K562 (cell line): ENCODE measurements at regions not wholly inside any gene's neighbourhood (a gene's known extent, or its start where the extent isn't known, plus 50 kb on each side); places are given as distances from the start of the nearest gene placed in this dataset.

Experiments used
- ATAC-seq: fragments of 200-7000 bp; cut with Tn5 transposase; 3 replicates; pipeline ENCODE4 v1.9.1; 2020; ENCODE audit warnings: moderate library complexity
- BruUV-seq: library from RNA; stranded (reverse); fragments of 400-500 nt; replicated peaks from 2 replicates; lab custom pipeline; 2021; lab: Mats Ljungman, UMichigan
- CTCF ChIA-PET: fragments of 300-600 bp; formaldehyde crosslinking; extraction: SDS; loops from one replicate; lab custom pipeline; 2021; ENCODE audit warnings: low intra/inter-chr PET ratio; lab: Yijun Ruan, JAX
- POLR2A ChIA-PET: fragments of 300-600, 350-650 bp; sonication (Branson Sonifier 250); formaldehyde crosslinking; extraction: SDS; loops from one replicate; lab custom pipeline; 2021; ENCODE audit warnings: antibody characterized with exemption, inconsistent platforms; lab: Yijun Ruan, JAX
- DNase-seq, 4 experiments: peaks; one replicate each; pipeline versions ENCODE4 v3.0.0 to v3.0.0-alpha.2; 2011 to 2018; ENCODE audit warnings: low spot score in 3 of 4, mixed read lengths in 3 of 4; ENCODE audit errors: extremely low read depth in 1 of 4
- FAIRE-seq: peaks from 2 replicates; lab custom pipeline; 2011; peaks lifted over from hg19 to GRCh38; lab: Jason Lieb, UNC
- H2AFZ ChIP-seq: 2 replicates; pipeline ENCODE4 v1.6.0; 2011; ENCODE audit warnings: low read depth, low read length, control low read depth, inconsistent platforms
- H3K27ac ChIP-seq: fragments of 200-600 bp; 3 replicates; pipeline ENCODE4 v1.8.0; 2011; ENCODE audit warnings: low read depth, mild to moderate bottlenecking, control low read depth, inconsistent platforms, low read length, moderate library complexity, mixed read lengths; ENCODE audit errors: extremely low read depth
- H3K27me3 ChIP-seq, 2 experiments: fragments of 300-600 bp in 1 of 2; 2 replicates in 1 of 2; 3 replicates in 1 of 2; pipeline versions ENCODE4 v1.6.0 to v1.8.0; 2011; ENCODE audit warnings: inconsistent platforms in 2 of 2, low read length in 2 of 2, mild to moderate bottlenecking in 1 of 2, mixed read lengths in 1 of 2, moderate library complexity in 1 of 2; ENCODE audit not compliant: control insufficient read depth in 2 of 2, insufficient read depth in 2 of 2
- H3K36me3 ChIP-seq: fragments of 300-600 bp; 3 replicates; pipeline ENCODE4 v1.8.0; 2011; ENCODE audit warnings: mild to moderate bottlenecking, low read length, inconsistent platforms; ENCODE audit not compliant: control insufficient read depth, insufficient read depth
- H3K4me1 ChIP-seq, 2 experiments: fragments of 200-600 bp in 1 of 2; replicated peaks in 1 of 2; 2 replicates in 1 of 2; 3 replicates in 1 of 2; pipeline versions ENCODE4 v1.5.1 to v1.8.0; 2011; ENCODE audit warnings: inconsistent platforms in 2 of 2, low read length in 2 of 2, mild to moderate bottlenecking in 1 of 2, mixed read lengths in 1 of 2, moderate library complexity in 1 of 2; ENCODE audit not compliant: control insufficient read depth in 2 of 2, insufficient read depth in 2 of 2
- H3K4me2 ChIP-seq: 2 replicates; pipeline ENCODE4 v1.6.1; 2011; ENCODE audit warnings: low read length, control low read depth, inconsistent platforms, mixed read lengths; ENCODE audit not compliant: insufficient read depth
- H3K4me3 ChIP-seq: fragments of 200-600 bp; sonication (generic), shearing (Covaris generic); 2 replicates; pipeline ENCODE4 v1.5.1; 2016; ENCODE audit warnings: control low read depth, inconsistent platforms
- H3K79me2 ChIP-seq: fragments of 200-600 bp; 3 replicates; pipeline ENCODE4 v1.8.0; 2011; ENCODE audit warnings: low read length, inconsistent platforms; ENCODE audit not compliant: control insufficient read depth, insufficient read depth
- H3K9ac ChIP-seq, 2 experiments: 2 replicates each; pipeline versions ENCODE4 v1.6.0 to v1.6.1; 2011; ENCODE audit warnings: low read depth in 2 of 2, low read length in 2 of 2, control low read depth in 1 of 2, inconsistent platforms in 1 of 2, mild to moderate bottlenecking in 1 of 2, mixed read lengths in 1 of 2; ENCODE audit not compliant: insufficient read depth in 1 of 2
- H3K9me1 ChIP-seq: one replicate; pipeline ENCODE4 v1.6.0; 2011; ENCODE audit warnings: inconsistent platforms, mild to moderate bottlenecking, low read length, moderate library complexity; ENCODE audit not compliant: control insufficient read depth, insufficient read depth
- H3K9me3 ChIP-seq: replicated peaks from 2 replicates; pipeline ENCODE4 v1.5.1; 2011; ENCODE audit warnings: low read depth, low read length, inconsistent platforms; ENCODE audit not compliant: control insufficient read depth, insufficient read depth
- H4K20me1 ChIP-seq: replicated peaks from 2 replicates; pipeline ENCODE4 v1.6.1; 2011; ENCODE audit warnings: low read length, inconsistent platforms, mixed read lengths; ENCODE audit not compliant: control insufficient read depth, insufficient read depth
- CREBBP ChIP-seq: IDR thresholded peaks from one replicate; pipeline ENCODE4 v1.6.1; 2012; ENCODE audit warnings: low read depth, mild to moderate bottlenecking, control low read depth, inconsistent platforms, low read length
- DACH1 ChIP-seq: fragments of 450-650 bp; IDR thresholded peaks from 2 replicates; pipeline ENCODE4 v1.6.1; 2018; ENCODE audit not compliant: partially characterized antibody
- HNRNPH1 ChIP-seq: fragments of 200-400 bp; formaldehyde crosslinking; optimal IDR thresholded peaks from 2 replicates; pipeline ENCODE3; 2017; ENCODE audit warnings: low read depth, mild to moderate bottlenecking, low read length, moderate library complexity
- SMARCB1 ChIP-seq: IDR thresholded peaks from 2 replicates; pipeline ENCODE4 v1.6.1; 2011; ENCODE audit warnings: improper control_type of control experiment, low read depth; ENCODE audit not compliant: insufficient read length
- ZNF133 ChIP-seq: fragments of 250-450 bp; sonication (Bioruptor Pico); IDR thresholded peaks from 2 replicates; pipeline ENCODE4 v1.4.0; 2020; ENCODE audit warnings: mild to moderate bottlenecking
- ZNF277 ChIP-seq: fragments of 250-450 bp; sonication (Bioruptor Pico); IDR thresholded peaks from 2 replicates; pipeline ENCODE4 v1.8.0; 2022; ENCODE audit warnings: inconsistent platforms, mild to moderate bottlenecking, moderate library complexity, borderline replicate concordance
- ZNF41 ChIP-seq: fragments of 250-450 bp; sonication (Bioruptor Pico); conservative IDR thresholded peaks from 2 replicates; pipeline ENCODE4 v1.4.0; 2020; ENCODE audit warnings: mild to moderate bottlenecking
- ZNF780A ChIP-seq: fragments of 250-450 bp; sonication (Bioruptor Pico); IDR thresholded peaks from 2 replicates; pipeline ENCODE4 v1.5.0; 2021; ENCODE audit warnings: mild to moderate bottlenecking
- WGBS: fragments of 100-300 bp; shearing (Covaris generic); methylation state at CpG from one replicate; pipeline ENCODE4 v1.1.6; 2016; ENCODE audit warnings: low coverage, mixed read lengths; ENCODE audit not compliant: insufficient coverage; ENCODE audit errors: missing lambda C conversion rate; 5-methylcytosine and 5-hydroxymethylcytosine counted together
- in situ Hi-C: fragments of 300-500 bp; cut with MboI; formaldehyde crosslinking; loops from 4 replicates; pipeline ENCODE4 v1.15.0; 2018; ENCODE audit warnings: inconsistent platforms, mixed read lengths
- intact Hi-C: fragments of 100-400 bp; cut with micrococcal nuclease; formaldehyde crosslinking; loops from 2 replicates; pipeline ENCODE4 v1.14.2; 2022
- TF ChIP-seq, protein P1 (sequence below), 2 experiments: fragments of 450-650 bp; IDR thresholded peaks; 2 replicates each; pipeline ENCODE4 v1.6.1; 2018; ENCODE audit warnings: mild to moderate bottlenecking in 2 of 2, low read depth in 1 of 2; ENCODE audit not compliant: partially characterized antibody in 2 of 2
- TF ChIP-seq, protein P2 (sequence below): fragments of 450-650 bp; formaldehyde crosslinking; conservative IDR thresholded peaks from 2 replicates; pipeline ENCODE4 v1.4.0; 2022; ENCODE audit warnings: mild to moderate bottlenecking, missing genetic modification characterization

- no peaks in the 10 kb centered on the region for H3K9me3 ChIP-seq
- WGBS = 0% methylated on average over 1 of the region's 1 CpG
These were observed 1005.7 kb downstream of the CDH11 start for GRCh38 chr16:64116151-64116550.

DNA sequence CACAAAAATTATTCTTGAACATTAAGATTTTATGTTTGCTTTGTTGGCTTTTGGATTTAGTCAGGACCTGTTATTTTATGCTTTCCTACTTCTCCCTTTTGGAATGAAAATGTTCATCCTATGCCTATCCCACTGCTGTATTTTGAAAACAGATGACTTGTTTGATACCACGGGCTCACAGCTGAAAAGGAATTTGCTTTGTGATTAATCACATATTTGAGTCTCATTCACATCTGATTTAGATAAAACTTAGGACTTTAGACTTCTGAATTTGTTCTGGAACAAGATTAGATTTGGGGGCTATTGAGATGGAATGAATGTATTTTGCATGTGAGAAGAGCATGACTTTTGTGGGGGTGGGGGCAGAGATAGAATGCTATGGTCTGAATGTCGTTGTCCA is 1012.6 kb downstream of the CDH11 start:
- H3K4me2 ChIP-seq = no peak overlapping the region
- intact Hi-C loops = no loop called here
- no peaks in the 10 kb centered on the region for H4K20me1 ChIP-seq
- no peak for FAIRE-seq
- no peaks in the 10 kb centered on the region for H3K4me1 ChIP-seq
- no peaks in the 10 kb centered on the region for H3K36me3 ChIP-seq
- no peak for DNase-seq
- H3K9me1 ChIP-seq = no peaks in the 10 kb centered on the region
- no peaks in the 10 kb centered on the region for H3K79me2 ChIP-seq
- no peak overlapping the region for H2AFZ ChIP-seq
- H3K27ac ChIP-seq = no peak overlapping the region
- POLR2A ChIA-PET = no interaction called here
- in situ Hi-C loops = no loop called here
- no peak overlapping the region for H3K9ac ChIP-seq
- 0% methylated on average over 2 of the region's 2 CpGs for WGBS
- CTCF ChIA-PET = no interaction called here
- H3K27me3 ChIP-seq = no peaks in the 10 kb centered on the region
- no peak overlapping the region for H3K4me3 ChIP-seq
- H3K9me3 ChIP-seq = no peaks in the 10 kb centered on the region
- no TSS peak for BruUV-seq
- no peak for ATAC-seq
- TF ChIP-seq ZNF780A (CRISPR knock-in tag) = no peak
- TF ChIP-seq HNRNPH1 = no peak
- TF ChIP-seq CREBBP = no peak
- TF ChIP-seq, protein P1, sequence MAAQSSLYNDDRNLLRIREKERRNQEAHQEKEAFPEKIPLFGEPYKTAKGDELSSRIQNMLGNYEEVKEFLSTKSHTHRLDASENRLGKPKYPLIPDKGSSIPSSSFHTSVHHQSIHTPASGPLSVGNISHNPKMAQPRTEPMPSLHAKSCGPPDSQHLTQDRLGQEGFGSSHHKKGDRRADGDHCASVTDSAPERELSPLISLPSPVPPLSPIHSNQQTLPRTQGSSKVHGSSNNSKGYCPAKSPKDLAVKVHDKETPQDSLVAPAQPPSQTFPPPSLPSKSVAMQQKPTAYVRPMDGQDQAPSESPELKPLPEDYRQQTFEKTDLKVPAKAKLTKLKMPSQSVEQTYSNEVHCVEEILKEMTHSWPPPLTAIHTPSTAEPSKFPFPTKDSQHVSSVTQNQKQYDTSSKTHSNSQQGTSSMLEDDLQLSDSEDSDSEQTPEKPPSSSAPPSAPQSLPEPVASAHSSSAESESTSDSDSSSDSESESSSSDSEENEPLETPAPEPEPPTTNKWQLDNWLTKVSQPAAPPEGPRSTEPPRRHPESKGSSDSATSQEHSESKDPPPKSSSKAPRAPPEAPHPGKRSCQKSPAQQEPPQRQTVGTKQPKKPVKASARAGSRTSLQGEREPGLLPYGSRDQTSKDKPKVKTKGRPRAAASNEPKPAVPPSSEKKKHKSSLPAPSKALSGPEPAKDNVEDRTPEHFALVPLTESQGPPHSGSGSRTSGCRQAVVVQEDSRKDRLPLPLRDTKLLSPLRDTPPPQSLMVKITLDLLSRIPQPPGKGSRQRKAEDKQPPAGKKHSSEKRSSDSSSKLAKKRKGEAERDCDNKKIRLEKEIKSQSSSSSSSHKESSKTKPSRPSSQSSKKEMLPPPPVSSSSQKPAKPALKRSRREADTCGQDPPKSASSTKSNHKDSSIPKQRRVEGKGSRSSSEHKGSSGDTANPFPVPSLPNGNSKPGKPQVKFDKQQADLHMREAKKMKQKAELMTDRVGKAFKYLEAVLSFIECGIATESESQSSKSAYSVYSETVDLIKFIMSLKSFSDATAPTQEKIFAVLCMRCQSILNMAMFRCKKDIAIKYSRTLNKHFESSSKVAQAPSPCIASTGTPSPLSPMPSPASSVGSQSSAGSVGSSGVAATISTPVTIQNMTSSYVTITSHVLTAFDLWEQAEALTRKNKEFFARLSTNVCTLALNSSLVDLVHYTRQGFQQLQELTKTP (IDR thresholded peaks at IDR 0.05; ENCODE audit: low read depth in 1 of 2, partially characterized antibody in 2 of 2) = no peak
- no peak for TF ChIP-seq ZNF277
- no peak for TF ChIP-seq DACH1
- no peak for TF ChIP-seq ZNF41
- no peak for TF ChIP-seq ZNF133 (CRISPR knock-in tag)

More at GRCh38 chr16:64116151-64116550, 1005.7 kb downstream of the CDH11 start:
- H3K79me2 ChIP-seq = no peaks in the 10 kb centered on the region
- H2AFZ ChIP-seq = no peak overlapping the region
- DNase-seq (no peak), ATAC-seq (no peak), FAIRE-seq (no peak)
- H3K27me3 ChIP-seq = no peaks in the 10 kb centered on the region
- no peaks in the 10 kb centered on the region for H4K20me1 ChIP-seq
- H3K4me3 ChIP-seq = no peak overlapping the region
- no peak overlapping the region for H3K27ac ChIP-seq
- no TSS peak for BruUV-seq
- H3K9ac ChIP-seq = no peak overlapping the region
- intact Hi-C loops (no loop called here), in situ Hi-C loops (no loop called here)
- no peaks in the 10 kb centered on the region for H3K36me3 ChIP-seq
- H3K4me2 ChIP-seq = no peak overlapping the region
- TF ChIP-seq SMARCB1 = no peak
- TF ChIP-seq, protein P2, sequence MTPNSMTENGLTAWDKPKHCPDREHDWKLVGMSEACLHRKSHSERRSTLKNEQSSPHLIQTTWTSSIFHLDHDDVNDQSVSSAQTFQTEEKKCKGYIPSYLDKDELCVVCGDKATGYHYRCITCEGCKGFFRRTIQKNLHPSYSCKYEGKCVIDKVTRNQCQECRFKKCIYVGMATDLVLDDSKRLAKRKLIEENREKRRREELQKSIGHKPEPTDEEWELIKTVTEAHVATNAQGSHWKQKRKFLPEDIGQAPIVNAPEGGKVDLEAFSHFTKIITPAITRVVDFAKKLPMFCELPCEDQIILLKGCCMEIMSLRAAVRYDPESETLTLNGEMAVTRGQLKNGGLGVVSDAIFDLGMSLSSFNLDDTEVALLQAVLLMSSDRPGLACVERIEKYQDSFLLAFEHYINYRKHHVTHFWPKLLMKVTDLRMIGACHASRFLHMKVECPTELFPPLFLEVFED (CRISPR knock-in tag) = no peak
- H3K9me1 ChIP-seq = no peaks in the 10 kb centered on the region
- ChIA-PET POLR2A (no interaction called here), CTCF (no interaction called here)
- no peaks in the 10 kb centered on the region for H3K4me1 ChIP-seq
